NB4 (cell line): ENCODE measurements at regions not wholly inside any gene's neighbourhood (a gene's known extent, or its start where the extent isn't known, plus 50 kb on each side); places are given as distances from the start of the nearest gene placed in this dataset.

Source experiments
- POLR2A ChIP-seq: IDR thresholded peaks from 2 replicates; pipeline ENCODE4 v1.6.1; 2011; ENCODE audit warnings: mild to moderate bottlenecking; ENCODE audit not compliant: insufficient read length; ENCODE audit errors: extremely low read depth
- TF ChIP-seq, protein P1 (sequence below): IDR thresholded peaks from one replicate; pipeline ENCODE4 v1.5.1; 2012; ENCODE audit warnings: low read depth, low read length
- TF ChIP-seq, protein P2 (sequence below): IDR thresholded peaks from 2 replicates; pipeline ENCODE4 v1.6.1; 2011; ENCODE audit warnings: low read depth, low read length

DNA sequence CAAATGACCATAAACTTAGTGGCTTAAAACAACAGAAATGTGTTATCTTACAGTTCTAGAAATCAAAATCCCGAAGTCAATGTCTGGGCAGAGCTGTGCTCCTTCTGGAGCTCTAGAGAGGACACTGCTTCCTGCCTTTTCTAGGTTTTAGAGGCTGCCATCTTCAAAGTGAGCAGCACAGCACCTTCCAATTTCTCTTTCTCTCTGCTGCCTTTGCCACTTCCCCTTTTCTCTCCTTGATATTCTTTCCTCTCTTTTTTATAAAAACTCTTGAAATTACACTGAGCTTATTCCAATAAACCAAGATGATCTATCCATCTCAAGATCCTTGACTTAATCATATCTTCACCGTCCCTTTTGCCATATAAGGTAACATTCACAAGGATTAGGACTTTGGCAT is 616.9 kb downstream of the PLPP3 start:
- no peak for TF ChIP-seq POLR2A
- TF ChIP-seq, protein P1, sequence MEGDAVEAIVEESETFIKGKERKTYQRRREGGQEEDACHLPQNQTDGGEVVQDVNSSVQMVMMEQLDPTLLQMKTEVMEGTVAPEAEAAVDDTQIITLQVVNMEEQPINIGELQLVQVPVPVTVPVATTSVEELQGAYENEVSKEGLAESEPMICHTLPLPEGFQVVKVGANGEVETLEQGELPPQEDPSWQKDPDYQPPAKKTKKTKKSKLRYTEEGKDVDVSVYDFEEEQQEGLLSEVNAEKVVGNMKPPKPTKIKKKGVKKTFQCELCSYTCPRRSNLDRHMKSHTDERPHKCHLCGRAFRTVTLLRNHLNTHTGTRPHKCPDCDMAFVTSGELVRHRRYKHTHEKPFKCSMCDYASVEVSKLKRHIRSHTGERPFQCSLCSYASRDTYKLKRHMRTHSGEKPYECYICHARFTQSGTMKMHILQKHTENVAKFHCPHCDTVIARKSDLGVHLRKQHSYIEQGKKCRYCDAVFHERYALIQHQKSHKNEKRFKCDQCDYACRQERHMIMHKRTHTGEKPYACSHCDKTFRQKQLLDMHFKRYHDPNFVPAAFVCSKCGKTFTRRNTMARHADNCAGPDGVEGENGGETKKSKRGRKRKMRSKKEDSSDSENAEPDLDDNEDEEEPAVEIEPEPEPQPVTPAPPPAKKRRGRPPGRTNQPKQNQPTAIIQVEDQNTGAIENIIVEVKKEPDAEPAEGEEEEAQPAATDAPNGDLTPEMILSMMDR = no peak
- TF ChIP-seq, protein P2, sequence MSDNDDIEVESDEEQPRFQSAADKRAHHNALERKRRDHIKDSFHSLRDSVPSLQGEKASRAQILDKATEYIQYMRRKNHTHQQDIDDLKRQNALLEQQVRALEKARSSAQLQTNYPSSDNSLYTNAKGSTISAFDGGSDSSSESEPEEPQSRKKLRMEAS = no peak
